GM18499 (cell line): ENCODE measurements at regions not wholly inside any gene's neighbourhood (a gene's known extent, or its start where the extent isn't known, plus 50 kb on each side); places are given as distances from the start of the nearest gene placed in this dataset.

ENCODE experiments used
- ATAC-seq: cut with Tn5 transposase; IDR thresholded peaks from one replicate; pipeline ENCODE4 v1.9.1; 2021; ENCODE audit warnings: moderate number of reproducible peaks; ENCODE audit not compliant: insufficient read depth, unreplicated experiment

GRCh38 chr7:131182446-131183058 lies 145.1 kb upstream of the MKLN1 start:
- no peak for ATAC-seq

- ATAC-seq = no peak
These were observed 144.6 kb upstream of the MKLN1 start for GRCh38 chr7:131183072-131183471.

DNA sequence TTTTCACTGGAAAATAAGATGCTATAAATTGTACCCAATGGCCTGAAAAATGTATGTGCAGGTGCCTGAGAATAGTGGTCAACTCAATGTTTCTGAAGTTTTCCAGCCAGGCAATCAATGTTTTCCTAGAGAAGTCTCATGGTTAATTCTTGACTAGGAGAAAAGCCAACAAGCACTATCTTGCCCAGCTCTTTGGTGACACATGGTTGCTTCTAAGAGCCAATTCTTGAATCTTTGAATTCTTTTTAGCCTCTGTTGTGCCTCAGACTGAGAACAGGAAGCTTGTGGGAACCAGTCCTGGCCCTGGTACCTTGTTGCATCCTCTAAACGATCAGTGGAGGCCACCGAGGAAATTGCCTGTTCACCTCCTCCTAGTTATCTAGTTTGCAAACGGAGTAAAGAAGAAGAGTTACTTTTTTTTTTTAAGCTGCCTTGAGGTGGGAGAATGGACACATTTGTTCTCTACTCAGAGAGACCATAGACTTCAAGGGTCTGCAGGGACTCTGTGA lies 144.0 kb upstream of the MKLN1 start:
- no peak for ATAC-seq

GRCh38 chr7:131186816-131187215 lies 140.9 kb upstream of the MKLN1 start:
- ATAC-seq = no peak

DNA sequence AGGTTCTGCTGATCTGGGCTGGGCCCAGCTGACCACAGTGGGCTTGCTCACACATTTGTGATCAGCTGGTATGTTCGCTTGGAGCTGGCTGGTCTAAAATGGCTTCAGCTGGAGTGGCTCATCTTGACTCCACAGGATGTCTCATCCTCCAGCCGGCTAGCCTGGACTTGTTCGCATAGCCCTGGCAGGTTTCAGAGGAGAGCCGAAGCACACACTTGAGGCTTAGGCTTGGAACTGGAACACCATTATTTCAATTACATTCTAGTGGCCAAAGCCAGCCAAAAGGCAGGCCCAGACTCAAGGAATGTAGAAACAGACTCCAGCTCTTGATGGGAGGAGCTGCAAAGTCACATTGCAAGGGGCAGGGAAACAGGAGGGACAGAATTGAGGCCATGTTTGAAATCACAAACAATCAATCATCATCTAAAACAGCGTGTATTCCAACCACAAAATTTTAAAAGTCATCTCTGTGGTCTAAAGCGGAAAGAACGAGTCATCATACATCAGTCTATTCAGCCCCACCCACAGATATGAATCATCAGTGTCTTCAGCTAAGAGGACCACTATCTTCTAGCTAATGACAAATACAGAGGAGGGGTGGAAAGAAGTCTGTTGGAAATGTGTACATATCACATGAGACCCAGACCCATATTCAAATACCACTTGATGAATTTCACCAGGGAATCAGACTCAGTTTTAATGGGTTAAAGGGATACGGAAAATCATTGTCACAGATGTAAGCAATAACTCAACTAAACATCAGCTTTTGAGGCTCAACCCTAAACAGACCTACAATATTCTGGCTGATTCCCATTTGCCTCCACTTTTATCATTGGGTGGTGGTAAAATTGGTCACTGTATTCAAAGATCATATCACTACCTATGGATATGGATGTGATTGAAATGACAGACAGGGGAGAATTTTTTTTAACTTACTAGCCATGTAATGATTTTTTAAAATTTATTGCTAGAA lies 139.0 kb upstream of the MKLN1 start:
- peak; percentile 77 for ATAC-seq

GRCh38 chr7:131189488-131189887 lies 138.2 kb upstream of the MKLN1 start:
- no peak for ATAC-seq

GRCh38 chr7:131190146-131190545 lies 137.5 kb upstream of the MKLN1 start:
- no peak for ATAC-seq

- ATAC-seq = no peak
These were observed 137.1 kb upstream of the MKLN1 start for GRCh38 chr7:131190581-131190980.

DNA sequence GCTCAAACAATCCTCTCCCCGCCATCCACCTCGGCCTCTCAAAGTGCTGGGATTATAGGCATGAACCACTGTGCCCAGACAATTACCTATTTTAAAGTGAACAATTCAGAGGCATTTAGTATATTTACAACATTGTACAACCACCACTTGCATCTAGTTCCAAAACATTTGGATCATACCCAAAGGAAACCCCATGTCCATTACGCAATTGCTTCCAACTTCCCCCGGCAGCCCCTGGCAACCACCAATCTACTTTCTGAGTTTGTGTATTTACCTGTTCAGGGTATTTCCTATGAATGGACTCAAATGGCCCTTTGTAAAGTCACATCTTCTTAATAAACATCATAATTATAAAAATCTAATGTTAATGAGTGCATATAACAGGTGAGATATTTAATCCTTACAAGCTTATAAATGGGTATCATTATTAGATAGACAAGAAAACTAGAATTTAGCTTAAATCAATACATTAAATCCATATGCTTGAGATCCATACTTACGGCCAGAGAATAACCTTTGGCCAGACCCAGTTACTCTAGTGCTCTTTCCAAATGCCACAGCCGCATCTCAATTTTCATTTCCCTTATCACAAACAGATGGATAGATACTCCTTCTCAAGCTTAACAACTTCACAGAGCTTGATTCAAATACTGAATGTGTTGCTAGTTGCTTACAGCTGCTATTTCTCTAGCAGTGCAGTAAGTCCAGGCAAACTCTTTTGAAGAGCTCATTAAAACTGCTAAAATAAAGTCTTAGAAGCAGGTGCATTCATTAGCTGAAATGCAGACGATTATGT lies 133.4 kb upstream of the MKLN1 start:
- ATAC-seq = no peak

GRCh38 chr7:131196803-131197202 lies 130.9 kb upstream of the MKLN1 start:
- ATAC-seq = no peak

DNA sequence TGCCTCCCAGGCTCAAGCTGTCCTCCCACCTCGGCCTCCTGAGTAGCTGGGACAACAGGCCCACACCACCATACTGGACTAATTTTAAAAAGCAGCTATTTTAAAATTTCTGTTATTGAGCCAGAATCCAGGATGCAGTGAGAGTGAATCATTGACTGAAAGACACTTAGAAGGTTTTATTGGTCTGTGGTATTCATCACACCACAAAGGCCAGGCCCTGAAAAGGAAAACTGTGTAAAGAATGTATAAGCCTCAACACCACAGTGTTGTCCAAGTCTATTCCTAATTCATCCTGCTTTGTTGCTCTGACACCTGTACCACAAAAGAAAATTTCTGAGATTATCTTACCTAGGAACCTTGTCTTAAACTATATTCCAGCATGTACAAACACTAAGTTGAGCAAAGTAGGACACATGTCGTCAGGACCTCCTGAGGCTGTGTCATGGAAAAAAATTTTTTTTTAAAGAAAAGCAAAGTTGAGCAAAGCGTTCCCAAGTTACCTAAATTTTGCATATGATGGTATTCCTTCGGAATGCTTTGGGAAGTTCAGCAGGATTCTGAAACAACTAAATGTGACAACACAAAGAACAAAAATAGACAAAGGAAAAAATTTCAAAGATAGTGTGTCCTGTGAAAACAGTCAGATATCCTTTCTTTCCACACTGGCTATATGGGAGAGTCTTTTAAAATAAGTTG lies 129.6 kb upstream of the MKLN1 start:
- ATAC-seq = no peak

DNA sequence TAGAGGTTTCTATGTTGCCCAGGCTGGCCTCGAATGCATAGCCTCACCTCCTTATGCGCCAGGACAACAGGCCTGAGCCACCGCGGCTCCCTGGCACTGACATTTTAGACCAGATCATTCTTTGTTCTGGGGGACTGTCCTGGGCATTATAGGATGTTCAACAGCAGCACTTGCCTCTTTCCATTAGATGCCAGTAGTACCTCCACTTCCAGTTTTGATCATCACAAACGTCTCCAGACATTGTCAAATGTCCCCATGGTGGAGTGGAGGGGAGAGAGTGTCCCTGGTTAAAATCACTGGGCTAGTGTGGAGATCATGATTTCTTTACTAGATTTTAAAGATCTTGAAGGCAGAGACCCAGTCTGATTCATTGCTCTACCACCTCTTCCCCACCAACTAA lies 125.2 kb upstream of the MKLN1 start:
- ATAC-seq = no peak

DNA sequence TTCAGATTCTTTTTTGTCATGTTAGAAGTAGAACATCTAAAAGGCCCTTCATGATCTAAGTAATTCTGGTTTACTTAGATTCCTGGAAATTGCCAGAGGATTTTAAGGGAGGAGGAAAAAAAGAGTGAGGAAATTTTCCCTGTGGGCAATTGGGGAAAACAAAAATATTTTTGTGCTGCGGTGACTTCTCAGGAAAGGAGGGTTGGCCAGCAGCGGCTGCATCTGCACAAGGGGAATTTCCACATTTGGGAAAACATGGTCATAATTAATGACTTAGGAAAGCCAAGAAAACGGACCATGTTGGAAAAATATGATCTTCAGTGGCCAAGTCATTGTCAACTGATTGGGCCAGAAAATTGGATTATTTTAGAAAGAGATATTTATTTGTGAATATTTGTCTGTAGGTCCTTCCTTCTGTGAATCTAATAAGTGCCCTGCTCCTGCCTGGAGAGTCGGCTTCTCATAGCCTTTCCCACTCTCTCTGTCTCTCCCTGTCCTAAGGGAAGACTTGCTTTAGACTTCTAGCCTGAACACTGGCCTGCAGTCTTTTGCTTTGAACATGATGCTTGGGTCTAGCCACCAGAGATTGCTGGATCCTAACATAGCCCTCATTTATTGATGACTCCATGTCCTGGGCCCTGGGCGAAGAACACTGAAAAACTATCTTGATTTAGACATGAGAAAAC lies 124.2 kb upstream of the MKLN1 start:
- ATAC-seq = no peak

DNA sequence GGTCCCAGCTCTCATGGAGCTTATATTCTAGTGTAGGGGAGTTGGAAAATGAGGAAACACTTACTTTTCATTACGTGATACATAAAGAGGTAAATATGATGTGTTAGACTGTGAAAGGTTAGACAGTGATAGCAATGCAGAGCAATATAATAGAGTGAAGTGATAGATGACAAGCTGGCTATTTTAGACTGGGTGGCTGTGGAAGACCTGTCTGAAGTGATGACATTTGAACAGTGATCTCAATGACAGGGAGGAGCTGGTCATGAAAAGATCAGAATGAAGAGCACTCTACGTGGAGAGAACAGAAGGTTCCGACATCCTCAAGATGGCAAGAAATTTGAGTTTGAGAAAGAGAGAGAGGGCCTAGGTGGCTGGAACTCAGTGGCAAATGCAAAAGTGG lies 118.9 kb upstream of the MKLN1 start:
- ATAC-seq = no peak

DNA sequence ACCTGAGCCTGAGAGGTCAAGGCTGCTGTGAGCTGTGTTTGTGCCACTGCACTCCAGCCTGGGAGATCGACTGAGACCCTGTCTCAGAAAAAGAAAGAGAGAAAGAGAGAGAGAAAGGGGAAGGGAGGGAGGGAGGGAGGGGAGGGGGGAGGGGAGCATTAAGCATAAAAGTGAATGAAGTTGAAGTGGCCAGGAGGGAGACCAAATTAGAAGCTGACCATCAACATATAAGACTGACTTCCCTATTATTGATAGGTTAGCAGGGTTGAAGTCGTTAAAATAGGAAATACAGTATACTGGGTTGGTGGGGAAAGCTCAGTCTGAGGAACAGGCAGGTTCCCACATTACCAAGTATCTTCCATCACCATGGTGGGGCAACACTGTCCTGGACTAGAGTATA lies 117.1 kb upstream of the MKLN1 start:
- ATAC-seq = no peak

- no peak for ATAC-seq
These were observed 116.2 kb upstream of the MKLN1 start for GRCh38 chr7:131211500-131211899.

DNA sequence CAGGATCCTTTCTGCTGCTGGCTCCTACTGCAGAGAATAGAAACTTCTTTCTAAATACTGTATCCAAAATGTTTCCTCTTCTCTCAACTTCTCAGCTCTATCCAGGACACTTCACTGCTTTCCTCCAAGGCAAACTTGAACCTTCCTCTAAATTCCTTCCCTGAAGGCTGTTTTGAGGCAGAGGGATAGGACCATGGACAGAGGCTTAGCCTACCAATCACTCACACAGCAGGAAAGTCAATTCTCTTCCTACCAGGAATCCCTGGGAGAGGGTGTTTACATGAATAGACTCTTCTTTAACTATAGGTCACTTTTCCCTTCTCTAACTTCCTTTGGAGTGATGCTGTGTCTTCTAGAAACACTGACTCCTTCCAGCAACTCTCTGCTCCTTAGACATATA lies 115.6 kb upstream of the MKLN1 start:
- no peak for ATAC-seq

GRCh38 chr7:131218727-131219128 lies 108.9 kb upstream of the MKLN1 start:
- ATAC-seq = no peak

DNA sequence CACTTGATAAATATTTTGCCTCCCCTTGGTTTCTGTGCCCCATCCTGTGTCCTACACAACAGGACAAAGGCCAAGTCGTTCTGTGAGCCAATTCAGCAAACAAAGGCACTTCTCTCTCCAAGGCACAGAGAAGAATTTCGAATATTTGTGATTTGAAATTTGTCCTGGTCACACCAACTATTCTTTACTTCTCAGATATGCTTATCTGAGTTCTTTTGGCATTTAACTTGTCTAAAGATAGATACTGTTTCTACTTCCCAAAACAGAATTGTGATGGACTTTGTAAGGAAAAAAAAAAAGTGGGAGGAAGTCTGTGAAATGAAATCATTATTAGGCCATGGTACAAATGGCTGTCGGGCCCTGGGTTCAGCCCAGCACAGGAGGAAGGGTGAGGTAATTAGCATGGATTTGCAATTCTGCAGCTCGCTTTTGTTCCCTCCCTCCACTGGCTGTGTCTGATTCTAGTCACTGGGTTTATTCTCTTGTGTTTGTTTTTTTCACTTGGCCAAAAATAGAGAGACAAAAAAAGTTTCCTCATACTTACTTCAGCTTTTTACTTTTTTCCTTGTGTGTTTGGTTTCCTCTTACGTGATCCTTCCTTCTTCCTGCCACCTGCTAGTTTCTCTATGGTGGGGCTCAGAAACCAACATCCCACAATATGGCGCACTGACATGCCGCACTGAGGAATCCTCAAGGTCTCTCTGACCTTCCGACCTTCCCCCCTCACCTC lies 108.2 kb upstream of the MKLN1 start:
- no peak for ATAC-seq
